ENCODE measurements at regions not wholly inside any gene's neighbourhood (a gene's known extent, or its start where the extent isn't known, plus 50 kb on each side); places are given as distances from the start of the nearest gene placed in this dataset.

- Histone ChIP-seq H3K27me3 (no peaks in the 10 kb centered on the region), H3K36me3 (no peaks in the 10 kb centered on the region), H3K4me3 (no peak overlapping the region), H3K9ac (no peak overlapping the region), H3K4me1 (peaks cover 0 to 31% (median 0%) of the 10 kb centered on the region in 10 experiments; a peak in 8 of 20 replicates), H3K4me2 (no peak overlapping the region), H3K9me3 (replicated peaks in 1 of 11) (no peaks in the 10 kb centered on the region), H4K20me1 (no peaks in the 10 kb centered on the region), H3K27ac (no peak overlapping the region)
- TF ChIP-seq Cebpa-rat (IDR thresholded peaks at IDR 0.05): no peak
These were observed 458.6 kb upstream of the PAPPA start for GRCh38 chr9:115694991-115695390.

- H3K36me3 ChIP-seq: no peaks in the 10 kb centered on the region
- H3K4me3 ChIP-seq: no peak overlapping the region
- H3K9me3 ChIP-seq (replicated peaks in 1 of 11): no peaks in the 10 kb centered on the region
- H4K20me1 ChIP-seq: no peaks in the 10 kb centered on the region
- H3K4me1 ChIP-seq: peaks cover 0 to 36% (median 0%) of the 10 kb centered on the region in 10 experiments; a peak in 4 of 20 replicates
- H3K9ac ChIP-seq: no peak overlapping the region
- H3K27ac ChIP-seq: no peak overlapping the region
- no peak for TF ChIP-seq Cebpa-rat (IDR thresholded peaks at IDR 0.05)
- H3K27me3 ChIP-seq: no peaks in the 10 kb centered on the region
- no peak overlapping the region for H3K4me2 ChIP-seq
These were observed 440.6 kb upstream of the PAPPA start for GRCh38 chr9:115712981-115713380.

- Histone ChIP-seq H3K4me1 (peaks cover 0 to 36% (median 0%) of the 10 kb centered on the region in 10 experiments; a peak in 4 of 20 replicates), H3K9me3 (replicated peaks in 1 of 11) (no peaks in the 10 kb centered on the region), H3K4me2 (peak overlapping the region in 2 of 11 experiments; percentile 21 to 48; a peak in 3 of 22 replicates), H3K27ac (0 out of 22 replicates have a peak overlapping the region, but pooled peaks of 1 of the 11 experiments have one; percentile 12), H3K27me3 (no peaks in the 10 kb centered on the region), H3K9ac (no peak overlapping the region), H3K36me3 (no peaks in the 10 kb centered on the region), H3K4me3 (no peak overlapping the region), H4K20me1 (no peaks in the 10 kb centered on the region)
- no peak for TF ChIP-seq Cebpa-rat (IDR thresholded peaks at IDR 0.05)
These were observed 437.9 kb upstream of the PAPPA start for GRCh38 chr9:115715666-115716065.

DNA sequence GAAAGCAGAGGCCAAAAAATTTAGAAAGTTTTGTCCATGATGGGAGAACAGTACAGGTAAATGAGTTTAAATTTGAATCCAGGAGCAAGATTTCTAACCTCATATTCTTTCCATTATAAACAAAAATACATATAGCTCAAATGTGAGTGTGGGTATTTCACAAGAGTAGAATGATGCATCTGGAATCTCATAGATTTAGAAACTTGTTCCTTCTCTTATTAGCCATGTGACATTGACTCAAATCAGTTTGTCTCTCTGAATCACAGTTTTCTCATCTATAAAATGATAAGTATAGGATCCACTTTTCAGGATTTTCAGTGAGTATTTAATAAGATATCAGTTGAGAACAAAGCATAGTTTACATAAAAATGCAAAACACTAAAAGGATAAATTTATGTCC, 436.3 kb upstream of the PAPPA start:
- Histone ChIP-seq H3K9me3 (replicated peaks in 1 of 11) (no peaks in the 10 kb centered on the region), H3K27me3 (no peaks in the 10 kb centered on the region), H3K36me3 (no peaks in the 10 kb centered on the region), H3K27ac (no peak overlapping the region), H3K4me3 (no peak overlapping the region), H4K20me1 (no peaks in the 10 kb centered on the region), H3K4me2 (peak overlapping the region in 2 of 11 experiments; percentile 41 to 48; a peak in 1 of 22 replicates), H3K4me1 (peaks cover 0 to 36% (median 0%) of the 10 kb centered on the region in 10 experiments; a peak in 4 of 20 replicates), H3K9ac (no peak overlapping the region)
- TF ChIP-seq Cebpa-rat (IDR thresholded peaks at IDR 0.05): no peak

DNA sequence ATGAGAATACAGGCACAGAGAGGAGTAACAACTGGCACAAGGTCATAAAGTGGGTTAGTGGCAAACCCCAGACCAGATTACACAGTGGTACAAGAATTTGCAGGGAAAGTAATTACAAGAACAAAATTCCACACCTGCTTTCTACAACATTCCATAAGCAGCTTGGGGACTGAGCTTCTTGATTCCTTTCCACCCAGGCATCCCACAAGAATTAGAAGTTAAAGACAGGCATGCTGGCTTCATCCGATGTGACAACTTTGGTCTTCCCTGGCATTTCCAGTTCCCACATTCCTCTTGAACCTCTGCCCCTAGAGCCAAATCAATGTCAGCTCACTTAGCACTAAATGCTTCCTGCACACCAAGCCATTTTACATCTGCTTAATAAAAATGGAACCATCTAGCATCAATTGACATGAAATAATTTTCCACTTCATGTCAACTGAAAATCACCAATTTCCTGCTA, 435.8 kb upstream of the PAPPA start:
- no peaks in the 10 kb centered on the region for H4K20me1 ChIP-seq
- peak overlapping the region in 2 of 11 experiments; percentile 12 to 41; a peak in 2 of 22 replicates for H3K4me2 ChIP-seq
- no peak for TF ChIP-seq Cebpa-rat (IDR thresholded peaks at IDR 0.05)
- no peak overlapping the region for H3K9ac ChIP-seq
- H3K27me3 ChIP-seq: no peaks in the 10 kb centered on the region
- H3K27ac ChIP-seq: no peak overlapping the region; a peak in 1 of 22 replicates
- no peaks in the 10 kb centered on the region for H3K9me3 ChIP-seq (replicated peaks in 1 of 11)
- H3K4me3 ChIP-seq: no peak overlapping the region
- no peaks in the 10 kb centered on the region for H3K36me3 ChIP-seq
- peaks cover 0 to 36% (median 0%) of the 10 kb centered on the region in 10 experiments; a peak in 4 of 20 replicates for H3K4me1 ChIP-seq

DNA sequence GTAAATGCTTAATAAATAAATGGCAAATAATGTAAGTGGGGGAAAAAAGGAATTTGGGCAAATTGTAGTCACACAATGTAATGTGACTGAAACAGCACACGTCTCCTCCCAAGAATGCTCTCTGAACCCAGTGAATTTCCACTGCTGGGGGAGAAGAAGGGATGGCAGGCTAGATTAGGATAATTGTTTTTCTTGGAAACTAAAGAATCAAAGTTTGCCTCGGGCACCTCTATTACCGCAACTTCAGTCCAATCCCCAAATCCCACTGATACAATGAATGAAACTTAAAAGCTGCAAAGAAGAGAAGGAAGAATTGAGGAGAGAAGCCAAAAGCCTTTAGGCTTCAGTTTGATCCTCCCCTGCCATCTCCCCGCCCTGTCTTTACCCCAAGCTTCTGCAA, 423.2 kb upstream of the PAPPA start:
- Histone ChIP-seq H3K4me3 (no peak overlapping the region), H3K27me3 (no peaks in the 10 kb centered on the region)
- TF ChIP-seq Cebpa-rat (IDR thresholded peaks at IDR 0.05): no peak

GRCh38 chr9:115730845-115731244, 422.7 kb upstream of the PAPPA start:
- H3K4me2 ChIP-seq: peak overlapping the region in 2 of 11 experiments; percentile 8 to 37; a peak in 2 of 22 replicates
- peaks cover 10 to 19% (median 16%) of the 10 kb centered on the region in 11 experiments; a peak in 17 of 22 replicates for H3K9me3 ChIP-seq (replicated peaks in 1 of 11)
- H3K9ac ChIP-seq: no peak overlapping the region
- no peaks in the 10 kb centered on the region for H3K27me3 ChIP-seq
- no peak overlapping the region for H3K27ac ChIP-seq
- peaks cover 0 to 19% (median 0%) of the 10 kb centered on the region in 10 experiments; a peak in 3 of 20 replicates for H3K4me1 ChIP-seq
- H3K4me3 ChIP-seq: no peak overlapping the region
- no peak for TF ChIP-seq Cebpa-rat (IDR thresholded peaks at IDR 0.05)
- no peaks in the 10 kb centered on the region for H4K20me1 ChIP-seq
- no peaks in the 10 kb centered on the region for H3K36me3 ChIP-seq

More for the DNA sequence above, 423.2 kb upstream of the PAPPA start:
- Histone ChIP-seq H4K20me1 (no peaks in the 10 kb centered on the region), H3K4me2 (0 out of 22 replicates have a peak overlapping the region, but pooled peaks of 2 of the 11 experiments have one; percentile 8 to 37), H3K36me3 (no peaks in the 10 kb centered on the region), H3K4me1 (peaks cover 0 to 19% (median 0%) of the 10 kb centered on the region in 10 experiments; a peak in 3 of 20 replicates), H3K9me3 (replicated peaks in 1 of 11) (peaks cover 10 to 19% (median 16%) of the 10 kb centered on the region in 11 experiments; a peak in 17 of 22 replicates), H3K27ac (no peak overlapping the region), H3K9ac (no peak overlapping the region)

- H3K9me3 ChIP-seq (replicated peaks in 1 of 11): peaks cover 8 to 13% (median 11%) of the 10 kb centered on the region in 11 experiments; a peak in 17 of 22 replicates
- H3K27me3 ChIP-seq: no peaks in the 10 kb centered on the region
- no peak overlapping the region for H3K27ac ChIP-seq
- no peaks in the 10 kb centered on the region for H3K36me3 ChIP-seq
- no peak overlapping the region for H3K4me3 ChIP-seq
- H3K4me1 ChIP-seq: peaks cover 0 to 19% (median 0%) of the 10 kb centered on the region in 10 experiments; a peak in 3 of 20 replicates
- TF ChIP-seq Cebpa-rat (IDR thresholded peaks at IDR 0.05): no peak
- H3K9ac ChIP-seq: no peak overlapping the region
- no peak overlapping the region for H3K4me2 ChIP-seq
- H4K20me1 ChIP-seq: no peaks in the 10 kb centered on the region
These were observed 420.1 kb upstream of the PAPPA start for GRCh38 chr9:115733318-115734110.

GRCh38 chr9:115739096-115739875, 414.3 kb upstream of the PAPPA start:
- Histone ChIP-seq H3K27ac (no peak overlapping the region), H3K27me3 (no peaks in the 10 kb centered on the region), H3K36me3 (no peaks in the 10 kb centered on the region), H3K9me3 (replicated peaks in 1 of 11) (no peaks in the 10 kb centered on the region), H4K20me1 (no peaks in the 10 kb centered on the region), H3K4me2 (no peak overlapping the region), H3K4me3 (no peak overlapping the region), H3K9ac (no peak overlapping the region), H3K4me1 (no peaks in the 10 kb centered on the region)
- no peak for TF ChIP-seq Cebpa-rat (IDR thresholded peaks at IDR 0.05)

All from BLaER1 treated with 17β-estradiol and CSF1 and Interleukin-3, amounts not matched to agents 10 nM and 100 nM (cell line).